ENCODE measurements at regions not wholly inside any gene's neighbourhood (a gene's known extent, or its start where the extent isn't known, plus 50 kb on each side); places are given as distances from the start of the nearest gene placed in this dataset.
A peak's percentile ranks its signal among the peaks of the same experiment; 100 is the strongest.
"Not testable (repeated sequence)": the region's sequence is repeated elsewhere in the genome, so short reads cannot be mapped to it uniquely, and the experiment has no call there.

GRCh38 chr4:144799486-144799885 lies 153.5 kb downstream of the HHIP start:
- intact Hi-C loops (cut with micrococcal nuclease): no loop called here
- ATAC-seq (no peak), DNase-seq (no peak)

- intact Hi-C loops (cut with micrococcal nuclease): no loop called here
- ATAC-seq (no peak), DNase-seq (no peak)
These were observed 155.8 kb downstream of the HHIP start for GRCh38 chr4:144801731-144802130.

- ATAC-seq (no peak), DNase-seq (no peak)
- intact Hi-C loops (cut with micrococcal nuclease): no loop called here
These were observed 162.1 kb downstream of the HHIP start for GRCh38 chr4:144808034-144808433.

- no peak for ATAC-seq
- DNase-seq: no peak
- intact Hi-C loops (cut with micrococcal nuclease): no loop called here
These were observed 163.2 kb downstream of the HHIP start for GRCh38 chr4:144809056-144809640.

GRCh38 chr4:144816668-144817067 lies 170.7 kb downstream of the HHIP start:
- intact Hi-C loops (cut with micrococcal nuclease): no loop called here
- DNase-seq (no peak), ATAC-seq (no peak)

GRCh38 chr4:144817081-144817480 lies 171.1 kb downstream of the HHIP start:
- intact Hi-C loops (cut with micrococcal nuclease): no loop called here
- DNase-seq (no peak), ATAC-seq (no peak)

GRCh38 chr4:144818136-144818535 lies 172.2 kb downstream of the HHIP start:
- DNase-seq: no peak
- ATAC-seq: no peak
- intact Hi-C loops (cut with micrococcal nuclease): no loop called here

- ATAC-seq (no peak), DNase-seq (no peak)
- intact Hi-C loops (cut with micrococcal nuclease): no loop called here
These were observed 173.6 kb downstream of the HHIP start for GRCh38 chr4:144819591-144819990.

GRCh38 chr4:144820011-144820727 lies 174.2 kb downstream of the HHIP start:
- ATAC-seq: no peak

GRCh38 chr4:144820728-144821085 lies 174.8 kb downstream of the HHIP start:
- intact Hi-C loops (cut with micrococcal nuclease): no loop called here
- ATAC-seq: peak; percentile 29
- DNase-seq: no peak

More at GRCh38 chr4:144820011-144820727, 174.2 kb downstream of the HHIP start:
- DNase-seq: no peak
- intact Hi-C loops (cut with micrococcal nuclease): no loop called here

- ATAC-seq (no peak), DNase-seq (no peak)
- intact Hi-C loops (cut with micrococcal nuclease): no loop called here
These were observed 186.0 kb downstream of the HHIP start for GRCh38 chr4:144831971-144832370.

GRCh38 chr4:144845411-144845810 lies 199.5 kb downstream of the HHIP start:
- intact Hi-C loops (cut with micrococcal nuclease): no loop called here
- ATAC-seq: no peak
- no peak for DNase-seq

GRCh38 chr4:144851948-144852347 lies 206.0 kb downstream of the HHIP start:
- ATAC-seq: no peak
- intact Hi-C loops (cut with micrococcal nuclease): no loop called here
- no peak for DNase-seq

- no peak for ATAC-seq
- no peak for DNase-seq
- intact Hi-C loops (cut with micrococcal nuclease): no loop called here
These were observed 215.5 kb downstream of the HHIP start for GRCh38 chr4:144861471-144861870.

GRCh38 chr4:144862210-144862609 lies 216.3 kb downstream of the HHIP start:
- DNase-seq (no peak), ATAC-seq (no peak)
- intact Hi-C loops (cut with micrococcal nuclease): no loop called here

GRCh38 chr4:144864891-144865290 lies 218.9 kb downstream of the HHIP start:
- intact Hi-C loops (cut with micrococcal nuclease); ATAC-seq; DNase-seq: not testable (repeated sequence)

GRCh38 chr4:144868309-144868708 lies 222.4 kb downstream of the HHIP start:
- DNase-seq (no peak), ATAC-seq (no peak)
- intact Hi-C loops (cut with micrococcal nuclease): no loop called here

- ATAC-seq: peak; percentile 39
- intact Hi-C loops (cut with micrococcal nuclease): no loop called here
- DNase-seq: no peak
These were observed 225.3 kb downstream of the ANAPC10 start for GRCh38 chr4:144872508-144873225.

- DNase-seq (no peak), ATAC-seq (no peak)
- intact Hi-C loops (cut with micrococcal nuclease): no loop called here
These were observed 224.6 kb downstream of the ANAPC10 start for GRCh38 chr4:144873226-144873990.

- ATAC-seq (no peak), DNase-seq (no peak)
- intact Hi-C loops (cut with micrococcal nuclease): no loop called here
These were observed 203.4 kb downstream of the ANAPC10 start for GRCh38 chr4:144894573-144894972.
